SK-N-SH treated with all-trans-retinoic acid at 6 μM for 48 hours (cell line): ENCODE measurements at regions not wholly inside any gene's neighbourhood (a gene's known extent, or its start where the extent isn't known, plus 50 kb on each side); places are given as distances from the start of the nearest gene placed in this dataset.

Experiments used
- CREB5 ChIP-seq: fragments of 250-450 bp; sonication (Bioruptor Pico); IDR thresholded peaks from 2 replicates; pipeline ENCODE4 v1.5.1; 2020; ENCODE audit warnings: low read depth, mild to moderate bottlenecking, moderate library complexity
- CSDC2 ChIP-seq: fragments of 250-450 bp; sonication (Bioruptor Pico); IDR thresholded peaks from 2 replicates; pipeline ENCODE4 v1.5.0; 2020; ENCODE audit warnings: mild to moderate bottlenecking, moderate library complexity
- ESRRG ChIP-seq: fragments of 250-450 bp; sonication (Bioruptor Pico); IDR thresholded peaks from 2 replicates; pipeline ENCODE4 v1.6.1; 2021; ENCODE audit warnings: mild to moderate bottlenecking
- PATZ1 ChIP-seq: fragments of 250-450 bp; sonication (Bioruptor Pico); IDR thresholded peaks from 2 replicates; pipeline ENCODE4 v1.8.0; 2020; ENCODE audit warnings: mild to moderate bottlenecking, moderate library complexity, borderline replicate concordance
- POU6F1 ChIP-seq: fragments of 250-450 bp; sonication (Bioruptor Pico); IDR thresholded peaks from 2 replicates; pipeline ENCODE4 v1.8.0; 2021; ENCODE audit warnings: low read depth, mild to moderate bottlenecking, moderate library complexity, borderline replicate concordance
- RARB ChIP-seq: fragments of 250-450 bp; sonication (Bioruptor Pico); IDR thresholded peaks from 2 replicates; pipeline ENCODE4 v1.8.0; 2021; ENCODE audit warnings: mild to moderate bottlenecking, moderate library complexity
- TCF4 ChIP-seq: fragments of 250-450 bp; sonication (Bioruptor Pico); IDR thresholded peaks from 2 replicates; pipeline ENCODE4 v1.8.0; 2021; ENCODE audit warnings: mild to moderate bottlenecking, moderate library complexity, borderline replicate concordance
- ZFP3 ChIP-seq: fragments of 250-450 bp; sonication (Bioruptor Pico); IDR thresholded peaks from 2 replicates; pipeline ENCODE4 v1.5.0; 2020; ENCODE audit warnings: mild to moderate bottlenecking, moderate library complexity
- ZFP30 ChIP-seq: fragments of 450-650 bp; formaldehyde crosslinking; IDR thresholded peaks from 2 replicates; pipeline ENCODE4 v1.5.0; 2022; ENCODE audit warnings: mild to moderate bottlenecking, moderate library complexity
- ZNF8 ChIP-seq: fragments of 450-650 bp; formaldehyde crosslinking; IDR thresholded peaks from 2 replicates; pipeline ENCODE4 v1.5.0; 2020; ENCODE audit warnings: mild to moderate bottlenecking, moderate library complexity

- no peak for TF ChIP-seq TCF4 (CRISPR knock-in tag)
- TF ChIP-seq POU6F1 (CRISPR knock-in tag), result no peak
- no peak for TF ChIP-seq CREB5 (CRISPR knock-in tag)
- no peak for TF ChIP-seq ESRRG (CRISPR knock-in tag)
- no peak for TF ChIP-seq ZNF8 (CRISPR knock-in tag)
- TF ChIP-seq ZFP3 (CRISPR knock-in tag), result no peak
- TF ChIP-seq ZFP30, result no peak
- TF ChIP-seq CSDC2 (CRISPR knock-in tag), result no peak
- TF ChIP-seq PATZ1 (CRISPR knock-in tag), result no peak
- TF ChIP-seq RARB, result no peak
These were observed 180.3 kb upstream of the RTL1 start for GRCh38 chr14:101083564-101084435.
